OCI-LY1 (cell line): ENCODE measurements at regions not wholly inside any gene's neighbourhood (a gene's known extent, or its start where the extent isn't known, plus 50 kb on each side); places are given as distances from the start of the nearest gene placed in this dataset.

Experiments
- H2AFZ ChIP-seq: fragments of 200-600 bp; sonication (generic), shearing (Covaris generic); 2 replicates; pipeline ENCODE4 v1.6.0; 2014; ENCODE audit warnings: antibody characterized with exemption, mild to moderate bottlenecking, low read length
- H3F3A ChIP-seq: fragments of 200-600 bp; sonication (generic), shearing (Covaris generic); 2 replicates; pipeline ENCODE4 v1.6.0; 2014; ENCODE audit warnings: mild to moderate bottlenecking, antibody characterized with exemption, low read length, moderate library complexity; ENCODE audit not compliant: insufficient read depth
- H3K27ac ChIP-seq: fragments of 200-600 bp; sonication (generic); 2 replicates; pipeline ENCODE4 v1.5.1; 2014; ENCODE audit warnings: low read length, mixed run types, mild to moderate bottlenecking, low read depth; ENCODE audit not compliant: poor library complexity, severe bottlenecking
- H3K27me3 ChIP-seq: fragments of 200-600 bp; sonication (generic); 2 replicates; pipeline ENCODE4 v1.6.0; 2014; ENCODE audit warnings: antibody characterized with exemption, mild to moderate bottlenecking, low read length, moderate library complexity; ENCODE audit not compliant: insufficient read depth
- H3K36me3 ChIP-seq: fragments of 200-600 bp; sonication (generic); 2 replicates; pipeline ENCODE4 v1.6.1; 2014; ENCODE audit warnings: mild to moderate bottlenecking, antibody characterized with exemption, low read length, moderate library complexity, mixed read lengths; ENCODE audit not compliant: insufficient read depth
- H3K4me1 ChIP-seq: fragments of 200-600 bp; sonication (generic); 2 replicates; pipeline ENCODE4 v1.5.1; 2014; ENCODE audit warnings: mild to moderate bottlenecking, low read length, moderate library complexity; ENCODE audit not compliant: insufficient read depth, severe bottlenecking
- H3K4me2 ChIP-seq: fragments of 200-600 bp; sonication (generic), shearing (Covaris generic); 2 replicates; pipeline ENCODE4 v1.6.1; 2014; ENCODE audit warnings: low read length
- H3K4me3 ChIP-seq: fragments of 200-600 bp; sonication (generic); 2 replicates; pipeline ENCODE4 v1.5.1; 2014; ENCODE audit warnings: low read length, low read depth, mild to moderate bottlenecking, mixed read lengths; ENCODE audit not compliant: poor library complexity, severe bottlenecking
- H3K79me2 ChIP-seq: fragments of 200-600 bp; shearing (Covaris generic); 2 replicates; pipeline ENCODE4 v1.6.1; 2016; ENCODE audit warnings: mixed run types, low read length, mixed read lengths; ENCODE audit not compliant: insufficient read depth
- H3K9ac ChIP-seq: fragments of 200-600 bp; sonication (generic), shearing (Covaris generic); 2 replicates; pipeline ENCODE4 v1.6.1; 2014; ENCODE audit warnings: mild to moderate bottlenecking, low read length, mixed read lengths
- H3K9me2 ChIP-seq: fragments of 200-600 bp; sonication (generic), shearing (Covaris generic); 2 replicates; pipeline ENCODE4 v1.6.1; 2014; ENCODE audit warnings: low read depth, mild to moderate bottlenecking, low read length, mixed read lengths
- H3K9me3 ChIP-seq: fragments of 200-600 bp; shearing (Covaris generic); 2 replicates; pipeline ENCODE4 v1.6.1; 2014; ENCODE audit warnings: low read length, mixed read lengths
- H4K20me1 ChIP-seq: fragments of 200-600 bp; sonication (generic), shearing (Covaris generic); 2 replicates; pipeline ENCODE4 v1.6.0; 2016; ENCODE audit warnings: mild to moderate bottlenecking, low read length; ENCODE audit not compliant: insufficient read depth
- EZH2 ChIP-seq: fragments of 200-600 bp; sonication (generic), shearing (Covaris generic); IDR thresholded peaks from 2 replicates; pipeline ENCODE4 v1.8.0; 2017; ENCODE audit warnings: borderline replicate concordance, mixed run types, mild to moderate bottlenecking, antibody characterized with exemption, low read length, moderate library complexity, mixed read lengths
- TF ChIP-seq, protein P1 (sequence below): fragments of 200-600 bp; sonication (generic), shearing (Covaris generic); IDR thresholded peaks from 2 replicates; pipeline ENCODE4 v1.5.1; 2017; ENCODE audit warnings: mild to moderate bottlenecking, antibody characterized with exemption, low read length, moderate library complexity, mixed read lengths

DNA sequence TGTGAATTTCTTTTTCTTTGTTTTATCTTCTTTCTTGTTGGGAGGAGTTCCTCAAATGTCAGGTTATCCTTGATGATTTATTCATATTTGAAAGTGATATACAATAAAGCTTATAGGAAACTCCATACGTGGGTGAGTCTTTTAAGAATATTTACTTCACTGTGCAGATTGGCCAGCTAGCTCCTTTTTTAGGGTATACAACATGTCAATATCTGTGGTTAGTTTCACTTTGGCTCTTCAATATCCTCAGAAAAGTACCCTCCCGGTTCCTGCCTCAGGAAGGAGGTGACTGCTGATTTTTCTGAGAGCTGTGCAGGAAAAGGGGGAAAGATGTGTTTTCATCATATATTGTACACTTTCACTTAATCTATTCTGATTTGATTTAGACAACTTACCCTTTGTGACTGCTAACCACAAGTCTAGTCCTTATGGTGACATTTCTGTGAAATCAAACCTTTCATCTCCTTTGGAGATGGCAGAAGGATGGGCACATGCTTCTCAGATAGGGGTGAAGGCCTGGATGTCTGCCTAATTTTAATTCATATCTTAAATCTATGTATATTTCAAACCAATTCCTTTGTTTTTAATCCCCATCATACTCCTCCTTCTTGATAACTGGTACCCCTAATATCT, 98.2 kb upstream of the NECTIN3 start:
- Histone ChIP-seq H3K4me1 (no peaks in the 10 kb centered on the region), H3K9me3 (no peaks in the 10 kb centered on the region), H3K27me3 (no peaks in the 10 kb centered on the region), H3K79me2 (no peaks in the 10 kb centered on the region), H3K9me2 (no peaks in the 10 kb centered on the region), H4K20me1 (no peaks in the 10 kb centered on the region), H3F3A (no peaks in the 10 kb centered on the region), H3K4me3 (no peak overlapping the region), H3K4me2 (no peak overlapping the region), H3K27ac (no peak overlapping the region), H3K9ac (no peak overlapping the region), H3K36me3 (no peaks in the 10 kb centered on the region), H2AFZ (no peak overlapping the region)
- TF ChIP-seq EZH2, result no peak
- TF ChIP-seq, protein P1, sequence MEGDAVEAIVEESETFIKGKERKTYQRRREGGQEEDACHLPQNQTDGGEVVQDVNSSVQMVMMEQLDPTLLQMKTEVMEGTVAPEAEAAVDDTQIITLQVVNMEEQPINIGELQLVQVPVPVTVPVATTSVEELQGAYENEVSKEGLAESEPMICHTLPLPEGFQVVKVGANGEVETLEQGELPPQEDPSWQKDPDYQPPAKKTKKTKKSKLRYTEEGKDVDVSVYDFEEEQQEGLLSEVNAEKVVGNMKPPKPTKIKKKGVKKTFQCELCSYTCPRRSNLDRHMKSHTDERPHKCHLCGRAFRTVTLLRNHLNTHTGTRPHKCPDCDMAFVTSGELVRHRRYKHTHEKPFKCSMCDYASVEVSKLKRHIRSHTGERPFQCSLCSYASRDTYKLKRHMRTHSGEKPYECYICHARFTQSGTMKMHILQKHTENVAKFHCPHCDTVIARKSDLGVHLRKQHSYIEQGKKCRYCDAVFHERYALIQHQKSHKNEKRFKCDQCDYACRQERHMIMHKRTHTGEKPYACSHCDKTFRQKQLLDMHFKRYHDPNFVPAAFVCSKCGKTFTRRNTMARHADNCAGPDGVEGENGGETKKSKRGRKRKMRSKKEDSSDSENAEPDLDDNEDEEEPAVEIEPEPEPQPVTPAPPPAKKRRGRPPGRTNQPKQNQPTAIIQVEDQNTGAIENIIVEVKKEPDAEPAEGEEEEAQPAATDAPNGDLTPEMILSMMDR, result no peak

- H3K36me3 ChIP-seq, result no peaks in the 10 kb centered on the region
- no peaks in the 10 kb centered on the region for H4K20me1 ChIP-seq
- no peak overlapping the region for H2AFZ ChIP-seq
- no peak overlapping the region for H3K4me3 ChIP-seq
- no peaks in the 10 kb centered on the region for H3K4me1 ChIP-seq
- H3K9ac ChIP-seq, result no peak overlapping the region
- no peak overlapping the region for H3K4me2 ChIP-seq
- H3K79me2 ChIP-seq, result no peaks in the 10 kb centered on the region
- H3K27ac ChIP-seq, result no peak overlapping the region
- no peaks in the 10 kb centered on the region for H3K9me3 ChIP-seq
- TF ChIP-seq, protein P1, result no peak
- no peak for TF ChIP-seq EZH2
- no peaks in the 10 kb centered on the region for H3K27me3 ChIP-seq
- no peaks in the 10 kb centered on the region for H3K9me2 ChIP-seq
- no peaks in the 10 kb centered on the region for H3F3A ChIP-seq
These were observed 96.7 kb upstream of the NECTIN3 start for GRCh38 chr3:110974902-110975301.

DNA sequence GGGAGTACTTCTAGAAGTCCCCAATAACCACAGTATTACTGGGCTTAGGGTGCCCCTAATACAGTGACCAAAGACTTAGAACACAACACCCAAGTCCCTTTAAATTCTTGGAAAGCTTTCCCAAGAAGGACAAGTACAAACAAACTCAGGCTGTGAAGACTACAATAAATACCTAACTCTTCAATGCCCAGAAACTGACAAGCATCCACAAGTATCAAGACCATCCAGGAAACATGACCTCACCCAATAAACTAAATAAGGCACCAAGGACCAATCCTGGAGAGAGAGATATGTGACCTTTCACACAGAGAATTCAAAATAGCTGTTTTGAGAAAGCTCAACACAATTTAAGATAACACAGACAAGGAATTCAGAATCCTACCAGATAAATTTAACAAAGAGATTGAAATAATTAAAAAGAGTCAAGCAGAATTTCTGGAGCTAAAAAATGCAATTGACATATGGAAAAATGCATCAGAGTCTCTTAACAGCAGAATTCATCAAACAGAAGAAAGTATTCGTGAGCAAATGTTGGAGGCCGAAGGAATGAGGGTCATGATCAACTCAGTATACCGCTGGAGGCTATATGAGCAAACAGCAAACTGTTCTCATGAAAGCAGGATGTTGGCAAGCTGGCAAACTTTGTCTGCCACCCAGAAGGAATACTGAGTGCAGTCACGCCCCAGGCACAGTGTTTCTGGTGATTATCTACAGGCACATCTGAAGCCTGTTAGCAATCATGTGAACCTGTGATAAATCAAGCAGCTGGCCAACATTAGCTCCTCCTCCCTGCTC, 87.0 kb upstream of the NECTIN3 start:
- TF ChIP-seq EZH2, result no peak
- TF ChIP-seq, protein P1, result no peak
- Histone ChIP-seq H3K4me2 (no peak overlapping the region), H3K9me3 (no peaks in the 10 kb centered on the region), H4K20me1 (no peaks in the 10 kb centered on the region), H3K9ac (no peak overlapping the region), H3K79me2 (no peaks in the 10 kb centered on the region), H3K4me3 (no peak overlapping the region), H2AFZ (no peak overlapping the region), H3K4me1 (no peaks in the 10 kb centered on the region), H3K9me2 (no peaks in the 10 kb centered on the region), H3F3A (no peaks in the 10 kb centered on the region), H3K36me3 (no peaks in the 10 kb centered on the region), H3K27ac (no peak overlapping the region), H3K27me3 (no peaks in the 10 kb centered on the region)
